ENCODE measurements at regions not wholly inside any gene's neighbourhood (a gene's known extent, or its start where the extent isn't known, plus 50 kb on each side); places are given as distances from the start of the nearest gene placed in this dataset.

- Histone ChIP-seq H3K4me3 (ENCODE audit: low read length) (no peak overlapping the region), H3K9me3 (ENCODE audit: control insufficient read depth, low read length) (no peaks in the 10 kb centered on the region), H3K4me1 (ENCODE audit: control insufficient read depth, insufficient read depth, low read length) (peaks cover 1% of the 10 kb centered on the region), H3K27ac (ENCODE audit: low read length) (no peak overlapping the region), H3K27me3 (ENCODE audit: control insufficient read depth, insufficient read depth) (no peaks in the 10 kb centered on the region)
- WGBS, result 48% methylated on average over 2 of the region's 2 CpGs
- DNase-seq (no peak), ATAC-seq (no peak)
- intact Hi-C loops (cut with DNase I), result no loop called here
Measured at GRCh38 chr4:20645236-20645635, 55.0 kb upstream of the PACRGL start.

- H3K4me3 ChIP-seq (ENCODE audit: low read length), result no peak overlapping the region
- no peak overlapping the region for H3K27ac ChIP-seq (ENCODE audit: low read length)
- no peaks in the 10 kb centered on the region for H3K27me3 ChIP-seq (ENCODE audit: control insufficient read depth, insufficient read depth)
- H3K4me1 ChIP-seq (ENCODE audit: control insufficient read depth, insufficient read depth, low read length), result peaks cover 1% of the 10 kb centered on the region
- no peaks in the 10 kb centered on the region for H3K9me3 ChIP-seq (ENCODE audit: control insufficient read depth, low read length)
- DNase-seq (no peak), ATAC-seq (no peak)
- intact Hi-C loops (cut with DNase I), result no loop called here
Measured at GRCh38 chr4:20646287-20646686, 54.0 kb upstream of the PACRGL start.

Small RNAs in the stretch of these regions (microRNA-seq; reads per million reads assigned to microRNA genes)
- gene MIR218-1, result 28.9 to 33.6 reads per million in 2 donors
